Kidney capillary endothelial cell (primary cell): ENCODE measurements at regions not wholly inside any gene's neighbourhood (a gene's known extent, or its start where the extent isn't known, plus 50 kb on each side); places are given as distances from the start of the nearest gene placed in this dataset.
"Not testable (repeated sequence)": the region's sequence is repeated elsewhere in the genome, so short reads cannot be mapped to it uniquely, and the experiment has no call there.

Experiments used
- DNase-seq: peaks from one replicate; pipeline ENCODE4 v3.0.0-alpha.2; 2018; ENCODE audit warnings: low spot score

DNA sequence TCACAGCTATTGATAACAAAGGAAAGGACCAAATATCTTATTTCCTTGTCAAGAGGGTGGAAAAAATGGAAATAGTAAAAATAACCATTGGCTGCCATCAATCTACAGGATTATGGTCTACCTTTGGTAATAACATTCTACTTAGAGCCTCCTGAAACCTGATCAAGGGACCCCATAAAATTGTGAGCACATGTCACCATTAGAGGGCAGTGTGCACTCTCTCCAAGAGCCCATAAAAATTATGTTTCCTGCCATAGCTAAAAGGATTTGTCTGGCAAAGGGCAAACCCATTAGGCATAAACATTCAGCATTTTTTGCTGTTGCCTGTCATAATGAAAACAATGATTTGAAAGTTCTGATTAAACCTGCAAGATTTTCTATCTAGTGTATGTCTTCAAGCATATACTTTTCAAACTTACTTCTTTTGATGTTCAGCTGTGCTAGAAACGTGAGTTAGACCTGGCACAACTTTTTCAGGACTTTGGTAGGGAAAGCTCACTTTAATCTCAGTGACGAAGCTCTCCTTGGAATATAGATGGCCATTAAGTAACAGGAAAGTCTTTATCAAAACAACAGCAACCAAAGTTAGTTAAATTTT lies 120.7 kb upstream of the ZFP64 start:
- DNase-seq = peak; percentile 72

DNA sequence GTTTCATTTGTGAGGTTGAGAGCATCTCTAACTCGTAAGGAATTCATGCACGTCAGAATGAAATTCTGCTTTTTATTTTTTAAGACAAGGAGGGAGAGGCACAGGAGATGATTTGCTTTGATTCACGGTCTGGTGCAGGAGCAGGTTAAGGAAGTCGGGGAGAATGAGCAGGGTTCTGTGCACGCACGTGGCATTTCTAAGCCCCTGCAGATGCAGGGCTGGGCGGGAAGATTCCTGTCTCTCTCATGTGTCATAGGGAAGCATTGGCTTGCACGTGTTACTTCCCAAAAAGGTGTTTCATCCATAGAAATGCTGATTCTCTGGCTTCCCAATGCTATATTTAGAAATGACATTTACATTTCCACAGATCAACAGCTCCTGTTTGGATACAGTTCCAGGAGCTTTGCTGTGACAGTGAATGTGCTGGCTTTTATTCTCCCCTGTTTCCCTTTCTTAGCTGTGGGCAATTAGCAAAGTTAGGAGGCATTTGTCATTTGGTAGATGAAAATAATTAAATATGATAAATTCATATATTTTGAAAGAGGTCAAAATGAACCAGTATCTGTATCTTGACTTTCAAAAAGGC lies 119.7 kb upstream of the ZFP64 start:
- DNase-seq = no peak

DNA sequence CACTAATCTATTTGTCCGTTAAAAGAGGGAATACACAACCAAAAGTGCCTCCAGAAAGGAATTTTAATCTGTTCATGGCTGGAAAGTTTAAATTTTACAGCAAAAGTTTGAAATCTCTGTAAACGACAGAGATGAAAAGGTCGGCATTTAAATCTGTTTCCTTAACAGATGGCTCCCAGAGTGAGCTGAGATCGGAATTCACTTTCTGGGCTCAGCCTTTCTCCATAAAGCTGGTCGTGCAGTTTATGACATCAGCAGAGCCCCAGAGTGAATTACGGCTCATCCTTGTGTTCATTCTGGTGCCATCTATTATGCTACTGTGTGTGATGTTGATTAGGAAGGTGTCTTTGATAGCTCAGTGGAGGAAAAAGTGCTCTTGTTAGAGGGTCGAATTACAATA lies 117.6 kb upstream of the ZFP64 start:
- DNase-seq = no peak

DNA sequence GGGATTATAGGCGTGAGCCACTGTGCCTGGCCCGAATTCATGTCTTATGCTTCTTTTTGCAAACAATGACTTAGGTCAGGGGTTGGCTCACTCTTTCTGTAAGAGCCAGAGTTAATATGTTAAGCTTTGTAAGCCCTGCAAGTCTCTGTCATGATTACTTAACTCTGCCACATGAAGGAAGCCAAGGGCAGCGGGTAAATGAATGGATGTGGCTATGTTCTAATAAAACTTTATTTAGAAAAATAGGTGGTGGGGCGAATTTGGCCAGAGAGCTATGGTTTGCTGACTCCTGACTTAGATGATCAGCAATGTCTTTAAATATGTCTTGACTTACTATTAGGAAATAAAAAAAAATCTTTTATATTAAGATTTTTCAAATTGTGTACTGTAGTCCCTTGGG lies 114.9 kb upstream of the ZFP64 start:
- DNase-seq = no peak

DNA sequence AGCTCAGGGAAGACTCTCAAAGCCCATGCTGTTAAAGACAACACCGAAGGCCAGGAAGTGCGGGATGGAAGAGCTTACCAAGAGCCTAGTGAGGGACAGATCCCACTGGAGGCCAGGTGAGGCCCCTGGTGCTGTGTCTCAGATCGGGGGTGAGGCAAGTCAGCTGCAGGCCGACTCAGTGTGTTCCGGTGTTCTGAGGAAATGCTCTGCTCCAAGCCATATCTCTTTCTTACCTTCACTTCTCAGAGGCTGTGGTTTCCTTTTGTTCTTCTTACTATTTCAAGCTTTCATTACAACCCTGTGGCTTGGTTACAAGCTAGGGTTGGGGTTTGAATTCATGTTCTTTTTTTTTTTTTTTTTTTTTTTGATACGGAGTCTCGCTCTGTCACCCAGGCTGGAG lies 114.3 kb upstream of the ZFP64 start:
- DNase-seq = no peak

DNA sequence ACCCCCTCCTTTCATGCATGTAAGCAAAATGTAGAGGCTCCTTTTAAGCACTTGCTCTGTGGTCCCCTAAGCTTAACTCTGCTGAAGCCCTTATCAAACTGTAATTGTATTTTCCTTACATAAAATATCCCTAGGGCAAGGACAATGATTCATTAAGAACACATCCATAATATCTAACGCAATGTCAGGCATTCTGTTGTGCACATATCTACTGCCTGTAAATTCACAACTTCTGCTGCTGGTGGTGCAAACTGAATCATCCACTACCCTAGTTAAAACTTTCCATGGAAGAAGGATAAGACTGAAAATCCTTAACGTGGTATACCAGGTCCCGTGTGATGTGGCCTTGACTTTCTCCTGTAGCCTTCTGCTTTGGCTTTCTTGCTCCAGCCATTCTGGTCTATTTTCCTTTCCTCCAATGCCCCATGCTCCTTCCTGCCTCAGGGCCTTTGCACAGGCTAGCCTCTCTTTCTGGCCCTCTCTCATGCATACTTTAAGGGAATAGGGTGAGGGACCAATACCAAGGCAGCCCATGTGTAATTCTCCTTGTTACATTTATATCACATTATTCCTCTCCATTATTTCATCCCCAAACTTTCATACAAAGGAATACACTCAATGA lies 113.6 kb upstream of the ZFP64 start:
- no peak for DNase-seq

DNA sequence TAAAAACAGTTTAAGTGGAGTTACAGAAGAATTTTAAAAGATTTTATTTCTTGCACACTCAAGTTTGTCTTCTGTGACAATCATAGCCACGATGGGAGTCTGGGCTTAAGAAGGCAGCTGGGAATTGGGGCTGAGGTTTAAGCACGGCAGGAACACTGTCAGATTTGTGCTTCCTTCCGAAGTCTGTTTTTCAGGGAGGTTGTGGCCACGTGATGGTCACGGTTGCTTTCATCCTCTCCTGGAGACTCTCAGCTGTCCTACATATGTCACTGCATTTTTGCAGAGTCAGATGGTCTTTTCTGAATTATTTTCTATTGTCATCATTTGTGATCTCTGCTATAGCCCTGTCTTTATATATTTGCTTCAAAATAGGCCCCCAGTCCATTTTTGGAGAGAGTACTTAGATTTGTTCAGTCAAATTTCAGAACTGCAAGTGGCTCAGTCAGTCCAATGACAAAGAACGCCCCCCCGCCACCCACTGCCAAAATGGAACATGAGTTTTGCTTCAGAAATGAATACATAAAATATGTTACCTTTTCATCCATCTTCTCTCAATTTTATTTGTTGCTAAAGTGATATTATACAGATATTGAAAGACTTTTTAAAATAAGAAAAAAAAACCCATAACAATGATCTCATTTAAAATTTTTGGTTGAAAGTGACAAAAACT lies 111.8 kb upstream of the ZFP64 start:
- no peak for DNase-seq

DNA sequence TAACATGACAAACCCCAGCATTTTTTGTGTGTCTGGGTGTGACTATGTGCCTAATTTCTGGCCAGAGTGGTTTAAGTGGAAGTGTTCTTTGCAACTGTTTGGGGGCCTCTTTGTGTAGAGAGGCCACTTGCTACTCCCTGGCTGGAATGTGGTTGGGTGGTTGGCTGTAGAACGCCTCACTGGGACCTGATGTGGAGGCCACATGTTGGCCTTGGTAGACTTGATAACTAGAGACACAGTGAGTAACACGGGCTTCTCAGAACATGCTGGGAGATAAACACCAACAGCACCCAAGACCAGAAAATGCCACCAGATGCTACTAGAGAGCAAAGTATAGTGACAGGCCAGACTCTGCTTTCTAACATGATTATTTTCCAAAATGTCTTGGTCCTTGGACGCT lies 111.2 kb upstream of the ZFP64 start:
- DNase-seq = no peak

DNA sequence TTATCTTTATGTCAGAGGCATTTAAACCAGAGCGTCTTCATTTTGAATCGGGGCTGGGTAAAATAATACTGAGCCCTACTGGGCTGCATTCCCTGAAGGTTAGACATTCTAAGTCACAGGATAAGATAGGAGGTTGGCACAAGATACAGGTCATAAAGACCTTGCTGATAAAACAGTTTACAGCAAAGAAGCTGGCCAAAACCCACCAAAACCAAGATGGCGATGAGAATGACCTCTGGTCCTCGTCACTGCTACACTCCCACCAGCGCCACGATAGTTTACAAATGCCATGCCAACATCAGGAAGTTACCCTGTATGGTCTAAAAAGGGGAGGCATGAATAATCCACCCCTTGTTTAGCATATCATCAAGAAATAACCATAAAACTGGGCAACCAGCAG lies 110.5 kb upstream of the ZFP64 start:
- DNase-seq = not testable (repeated sequence)

DNA sequence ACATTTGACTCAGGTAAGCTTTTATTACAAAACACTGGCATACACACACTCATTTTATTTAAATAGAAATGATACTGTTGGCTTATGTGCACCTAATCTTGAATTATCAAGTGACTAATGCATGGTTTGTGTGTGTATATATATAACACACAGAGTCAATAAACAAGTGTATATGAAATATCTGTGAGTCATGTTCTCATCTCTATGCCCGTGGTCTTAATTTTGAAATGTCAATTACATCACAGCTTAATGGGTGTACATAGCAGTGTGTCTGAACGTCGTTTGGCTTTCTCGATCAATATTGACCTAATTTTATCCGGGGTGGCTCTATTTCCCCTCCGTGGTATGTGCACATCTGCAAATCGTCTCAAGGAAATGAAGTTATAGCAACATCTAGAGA lies 104.0 kb upstream of the ZFP64 start:
- DNase-seq = no peak

DNA sequence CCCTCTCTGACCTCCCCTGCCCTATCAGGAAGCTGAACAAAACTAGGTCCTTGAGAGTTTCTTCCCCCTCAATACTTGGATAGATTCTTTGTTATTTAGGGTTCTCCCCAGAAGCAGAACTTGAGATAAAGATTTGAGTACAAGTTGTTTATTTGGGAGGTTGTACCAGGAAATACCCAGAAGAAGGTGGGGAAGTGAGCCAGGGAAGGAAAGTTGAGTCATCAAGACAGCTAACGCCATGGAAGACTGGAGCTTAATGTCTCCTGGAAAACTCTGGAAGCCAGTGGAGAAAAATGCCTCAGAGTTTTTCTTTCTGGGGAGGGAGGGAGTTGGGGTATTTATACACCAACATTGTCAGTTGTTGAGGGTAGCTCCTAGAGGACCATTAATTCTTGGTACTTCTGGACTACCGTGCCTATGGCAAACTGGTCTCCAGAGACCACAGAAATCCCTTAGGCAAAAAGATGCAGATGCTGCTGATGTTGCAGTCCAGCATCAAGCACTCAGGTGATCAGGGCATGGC lies 102.6 kb upstream of the ZFP64 start:
- DNase-seq = no peak

DNA sequence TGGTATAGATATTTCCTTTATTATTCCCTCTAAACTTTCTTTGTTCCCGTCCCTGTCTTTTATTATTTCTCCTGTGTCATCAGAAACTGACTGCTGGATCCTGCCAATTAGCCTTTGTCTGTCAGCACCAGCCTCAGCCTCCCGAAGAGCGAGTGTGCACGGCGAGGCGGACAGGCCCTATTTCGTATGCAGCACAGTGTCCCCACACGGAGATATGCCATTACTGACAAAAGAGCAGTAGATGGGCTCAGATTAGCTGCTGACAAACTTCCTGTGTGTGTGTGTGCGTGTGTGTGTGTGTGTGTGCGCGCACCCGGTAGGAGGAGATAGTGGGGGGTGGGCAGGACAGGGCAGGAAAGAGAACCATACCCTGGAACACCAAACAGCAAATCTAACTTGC lies 99.5 kb upstream of the ZFP64 start:
- peak; percentile 33 for DNase-seq

DNA sequence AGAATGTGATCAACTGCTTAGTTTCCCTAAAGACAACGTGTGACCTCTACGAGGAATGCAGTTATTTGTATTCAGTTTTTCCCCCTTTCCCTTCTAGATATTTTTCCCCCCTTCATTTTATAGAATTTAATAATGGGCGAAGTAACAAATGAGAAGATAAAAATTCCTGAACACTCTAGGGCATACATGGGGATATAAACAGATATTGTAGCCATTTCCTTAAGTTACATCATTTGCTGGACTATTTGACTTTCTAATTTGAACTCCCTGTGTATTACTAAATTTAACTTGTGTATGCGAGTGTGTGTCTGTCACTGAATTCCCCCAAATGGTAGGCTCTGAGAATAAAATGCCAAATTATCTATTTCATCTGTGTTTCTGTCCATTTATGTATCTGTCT lies 99.0 kb upstream of the ZFP64 start:
- DNase-seq = no peak

DNA sequence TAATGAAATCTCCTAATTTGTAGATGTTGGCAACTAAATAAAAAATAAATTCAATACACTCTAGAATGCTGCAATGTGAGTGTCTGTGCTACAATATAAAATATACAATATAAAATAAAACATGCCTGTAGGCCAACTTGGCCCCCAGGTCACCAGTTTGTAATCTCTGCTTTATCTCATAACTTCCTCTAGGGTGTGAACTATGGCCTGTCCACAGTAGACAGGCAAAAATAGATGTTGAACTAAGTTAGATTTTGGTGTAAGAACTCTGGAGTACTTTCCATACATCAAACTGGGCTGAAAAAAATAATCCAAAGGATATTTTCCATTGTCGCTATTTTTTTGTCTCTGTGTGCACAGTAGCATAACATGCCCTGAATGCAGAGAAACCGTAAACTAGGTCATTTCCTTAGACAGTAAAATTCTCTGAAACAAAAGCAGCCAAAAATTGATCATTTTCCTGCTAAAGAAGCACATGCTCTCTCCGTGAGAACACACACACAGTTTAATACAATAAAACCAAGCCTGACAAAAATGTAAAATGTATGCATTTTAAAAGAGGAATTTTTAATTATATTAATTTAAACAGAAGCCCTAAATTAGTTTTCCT lies 98.5 kb upstream of the ZFP64 start:
- no peak for DNase-seq

DNA sequence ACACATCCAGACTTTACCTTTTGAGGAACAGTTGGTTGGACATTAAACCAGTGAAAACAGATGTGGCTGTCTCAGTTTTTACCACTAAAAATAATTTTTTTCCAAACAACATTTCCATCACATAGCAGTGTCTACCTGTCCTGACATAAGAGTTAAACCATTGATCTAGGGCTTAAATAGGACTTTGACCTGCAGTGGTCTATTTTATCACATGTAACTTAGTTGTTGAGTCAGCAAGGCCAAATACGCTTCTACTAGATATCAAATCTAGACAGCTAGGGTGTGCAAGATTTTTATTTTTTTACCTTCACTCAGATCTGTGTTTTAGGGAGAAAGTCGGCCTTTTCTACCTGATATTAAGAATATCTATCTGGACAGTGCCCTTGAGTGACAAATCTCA lies 88.8 kb upstream of the ZFP64 start:
- DNase-seq = no peak

DNA sequence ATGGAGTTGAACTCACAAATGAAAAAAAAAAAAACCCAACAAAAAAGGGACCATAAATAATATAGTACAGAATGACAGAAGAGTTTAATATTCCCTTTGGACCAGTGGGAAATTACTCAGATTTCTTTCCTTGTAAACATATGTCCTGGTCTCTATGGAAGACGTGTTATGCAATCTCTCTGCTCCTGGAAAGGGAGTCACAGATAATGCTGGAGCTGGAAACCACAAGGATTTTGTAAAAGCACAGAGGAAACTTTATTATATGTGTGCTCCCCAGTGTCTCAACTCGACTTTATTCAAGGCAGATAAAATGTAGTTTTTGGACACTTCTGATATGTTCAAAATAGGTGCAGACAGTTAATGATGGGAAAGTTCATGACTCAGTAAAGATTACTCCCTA lies 88.1 kb upstream of the ZFP64 start:
- no peak for DNase-seq

DNA sequence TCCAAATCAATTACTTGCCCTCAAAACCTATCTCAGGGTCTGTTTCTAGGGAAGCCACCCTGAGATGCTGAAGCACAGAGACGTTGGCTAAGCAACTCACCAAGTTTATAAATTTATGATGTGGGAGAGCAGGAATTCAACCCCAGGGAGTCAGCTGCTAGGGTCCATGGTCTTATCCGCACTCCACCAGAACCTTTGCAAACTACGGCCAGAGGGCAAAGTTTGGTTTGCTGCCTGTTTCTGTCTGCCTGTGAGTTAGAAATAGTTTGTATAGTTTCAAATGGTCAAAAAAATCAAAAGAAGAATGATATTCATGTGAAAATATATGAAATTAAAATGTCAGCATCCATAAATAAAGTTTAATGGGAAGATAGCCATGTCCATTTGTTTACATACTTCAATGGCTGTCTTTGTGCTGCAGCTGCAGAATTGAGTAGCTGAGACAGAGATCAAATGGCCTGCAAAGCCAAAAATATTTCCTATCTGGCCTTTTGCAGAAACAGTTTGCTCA lies 83.7 kb upstream of the ZFP64 start:
- DNase-seq = no peak

DNA sequence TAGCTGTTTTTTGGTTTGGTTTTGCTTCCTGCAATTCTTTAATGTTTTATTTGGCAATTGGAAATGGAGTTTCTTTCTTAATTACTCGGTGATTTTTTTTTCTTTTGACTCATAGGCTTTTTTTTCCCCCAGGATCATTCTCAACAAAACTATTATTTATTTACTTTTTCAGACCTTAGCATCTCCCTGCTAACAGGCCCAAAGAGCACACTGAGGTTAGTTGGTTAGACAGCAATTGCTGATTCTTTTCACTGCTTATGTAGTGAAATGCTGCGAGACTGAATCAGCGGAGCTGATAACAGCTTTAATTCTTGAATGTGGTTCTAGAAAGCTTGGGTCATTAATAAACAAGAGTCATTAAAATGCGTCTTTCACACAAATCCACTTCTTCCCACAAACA lies 79.1 kb upstream of the ZFP64 start:
- no peak for DNase-seq

DNA sequence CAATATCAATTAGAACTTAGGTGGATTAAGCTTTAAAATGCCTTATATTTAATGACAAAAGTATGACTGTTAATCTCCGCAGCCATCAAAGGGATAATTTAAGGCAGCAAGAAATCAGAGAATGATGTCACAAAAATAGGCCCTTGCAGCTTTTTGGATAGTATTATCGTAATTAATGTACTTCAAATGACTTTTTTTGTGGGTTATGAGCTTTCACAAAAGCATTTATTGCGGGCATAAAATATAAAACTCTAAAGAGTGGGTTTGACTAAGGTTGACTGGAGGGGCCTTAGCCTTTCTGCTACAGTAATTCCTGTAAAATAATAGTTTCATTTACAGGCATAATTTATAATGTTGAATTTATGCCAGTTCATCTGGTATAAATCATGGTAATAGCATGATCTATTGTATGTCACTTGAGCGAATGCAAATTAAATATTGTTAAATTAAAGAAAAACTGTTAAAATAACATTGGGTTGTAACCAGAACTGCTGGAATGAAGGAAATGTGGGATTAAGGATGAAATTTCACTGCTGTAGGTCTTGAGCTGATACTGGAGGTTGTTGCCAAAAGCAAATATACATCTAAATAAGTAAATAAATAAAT lies 78.5 kb upstream of the ZFP64 start:
- DNase-seq = no peak

DNA sequence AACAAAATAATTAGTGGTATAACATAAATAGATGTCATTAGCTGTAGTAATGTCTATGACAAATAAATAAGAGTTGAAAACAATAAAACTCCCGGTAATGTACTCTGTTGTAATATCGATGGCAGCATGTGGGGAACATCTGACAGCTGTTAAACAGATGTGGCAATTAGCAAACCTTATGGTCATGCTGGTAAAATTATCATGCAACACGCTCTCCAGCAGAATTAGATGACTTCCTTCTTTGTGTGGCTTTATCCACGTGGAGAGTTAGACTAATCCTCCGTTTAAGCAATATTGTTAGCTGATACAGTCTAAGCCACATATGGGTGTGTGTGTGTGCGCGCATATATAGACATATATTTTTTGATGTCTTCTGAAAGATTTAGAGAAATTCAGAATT lies 77.7 kb upstream of the ZFP64 start:
- no peak for DNase-seq

DNA sequence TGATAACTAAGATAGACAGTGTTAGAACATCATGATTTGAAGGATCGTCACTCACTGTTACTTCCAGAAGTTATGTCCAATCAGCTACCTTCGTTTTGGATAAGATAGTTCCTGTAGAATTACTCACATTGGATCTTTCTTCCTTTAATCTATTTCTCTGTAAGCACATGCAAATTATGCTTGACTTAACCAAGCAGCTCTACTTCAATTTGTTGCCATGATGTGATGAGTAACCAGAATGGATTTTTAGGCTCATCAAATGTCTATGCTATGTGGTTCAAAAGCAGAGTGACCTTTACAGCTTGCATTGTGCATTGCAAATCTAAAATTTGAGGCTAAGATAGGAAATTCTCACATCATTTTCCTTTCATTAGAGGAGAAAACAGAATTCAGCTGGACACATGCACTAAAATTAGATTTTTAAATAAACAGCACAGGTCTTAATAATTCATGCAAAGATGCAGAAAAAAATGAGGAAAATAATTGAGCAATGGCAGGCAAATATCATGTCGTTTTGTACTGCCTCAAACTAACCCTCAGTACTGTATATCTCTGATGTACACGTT lies 76.7 kb upstream of the ZFP64 start:
- no peak for DNase-seq

DNA sequence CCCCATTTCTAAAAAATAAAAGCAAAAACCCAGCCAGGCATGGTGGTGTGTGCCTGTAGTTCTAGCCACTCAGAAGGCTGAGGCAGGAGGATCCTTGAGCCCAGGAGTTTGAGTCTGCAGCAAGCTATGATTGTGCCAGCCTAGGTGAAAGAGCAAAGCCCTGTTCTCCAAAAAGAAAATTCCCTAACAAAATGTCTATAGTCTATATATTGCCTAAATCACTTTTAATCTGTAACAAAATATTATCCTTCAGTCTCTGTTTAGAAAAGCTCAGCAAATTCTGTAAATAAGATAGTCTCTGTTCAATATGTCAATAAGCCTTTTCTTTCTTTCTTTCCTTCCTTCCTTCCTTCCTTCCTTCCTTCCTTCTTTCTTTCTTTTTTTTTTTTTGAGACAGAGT lies 75.8 kb upstream of the ZFP64 start:
- no peak for DNase-seq
